HG03066 (cell line): ENCODE measurements at regions not wholly inside any gene's neighbourhood (a gene's known extent, or its start where the extent isn't known, plus 50 kb on each side); places are given as distances from the start of the nearest gene placed in this dataset.
"Not testable (repeated sequence)": the region's sequence is repeated elsewhere in the genome, so short reads cannot be mapped to it uniquely, and the experiment has no call there.

Source experiments
- ATAC-seq: cut with Tn5 transposase; IDR thresholded peaks from one replicate; pipeline ENCODE4 v1.9.1; 2021; ENCODE audit warnings: low read depth; ENCODE audit not compliant: unreplicated experiment

DNA sequence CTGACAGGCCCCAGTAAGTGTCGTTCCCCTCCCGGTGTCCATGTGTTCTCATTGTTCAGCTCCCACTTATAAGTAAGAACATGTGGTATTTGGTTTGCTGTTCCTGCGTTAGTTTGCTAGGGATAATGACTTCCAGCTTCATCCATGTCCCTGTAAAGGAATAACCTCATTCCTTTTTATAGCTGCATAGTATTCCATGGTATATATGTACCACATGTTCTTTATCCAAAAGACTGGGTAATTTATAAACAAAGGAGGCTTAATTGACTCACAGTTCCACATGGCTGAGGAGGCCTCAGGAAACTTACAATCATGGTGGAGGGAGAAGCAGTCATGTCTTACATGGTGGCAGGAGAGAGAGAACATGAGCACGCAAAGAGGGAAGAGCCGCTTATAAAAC lies 79.6 kb upstream of the CACUL1 start:
- not testable (repeated sequence) for ATAC-seq

DNA sequence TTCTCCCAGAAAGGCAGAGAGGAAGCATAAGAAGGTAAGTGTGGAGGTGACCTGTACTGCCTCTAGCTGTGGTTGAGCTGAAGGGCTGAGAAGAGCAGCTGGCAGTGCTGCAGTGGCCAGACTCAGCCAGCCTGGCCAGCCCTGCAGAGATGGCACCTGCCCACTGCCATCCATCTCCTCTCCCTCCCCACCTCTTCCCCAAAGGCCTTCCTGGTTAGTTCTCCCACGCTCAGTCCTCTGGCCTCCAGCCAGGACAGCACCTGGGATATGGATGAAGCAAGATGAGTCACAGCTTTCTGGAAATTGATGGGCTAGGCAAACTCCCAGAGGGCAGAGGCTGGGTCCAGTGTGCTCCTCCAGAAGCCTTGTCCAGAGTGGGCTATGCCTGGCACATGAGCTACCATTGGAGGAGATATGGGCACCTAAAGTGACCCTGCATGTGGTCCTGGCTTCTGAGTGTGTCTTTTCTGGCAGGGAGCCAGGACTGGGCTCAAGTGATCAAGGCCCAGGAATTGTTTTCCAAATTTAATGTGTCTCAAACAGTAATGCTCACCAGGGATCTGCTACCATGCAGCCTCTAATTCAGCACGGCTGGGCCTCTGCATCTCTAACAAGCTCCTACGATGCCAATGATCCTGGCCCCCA lies 81.0 kb upstream of the CACUL1 start:
- no peak for ATAC-seq

DNA sequence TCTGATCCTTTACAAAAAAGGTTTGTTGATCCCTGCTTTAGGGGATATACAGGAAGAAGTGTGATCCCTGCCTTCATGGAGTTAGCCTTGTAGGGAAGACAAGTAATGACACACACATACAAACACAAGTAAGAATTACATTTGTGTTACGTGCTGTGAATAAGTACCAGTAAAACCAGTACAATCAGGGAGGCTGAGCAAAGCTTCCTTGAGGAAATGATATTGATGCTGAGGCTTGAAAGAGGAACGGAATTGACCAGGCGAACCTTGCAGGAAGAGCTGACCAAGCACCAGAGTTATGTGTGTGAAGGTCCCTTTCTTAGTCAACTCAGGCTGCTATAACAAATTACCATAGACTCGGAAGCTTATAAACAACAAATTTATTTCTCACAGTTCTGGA lies 83.6 kb upstream of the CACUL1 start:
- ATAC-seq: no peak

DNA sequence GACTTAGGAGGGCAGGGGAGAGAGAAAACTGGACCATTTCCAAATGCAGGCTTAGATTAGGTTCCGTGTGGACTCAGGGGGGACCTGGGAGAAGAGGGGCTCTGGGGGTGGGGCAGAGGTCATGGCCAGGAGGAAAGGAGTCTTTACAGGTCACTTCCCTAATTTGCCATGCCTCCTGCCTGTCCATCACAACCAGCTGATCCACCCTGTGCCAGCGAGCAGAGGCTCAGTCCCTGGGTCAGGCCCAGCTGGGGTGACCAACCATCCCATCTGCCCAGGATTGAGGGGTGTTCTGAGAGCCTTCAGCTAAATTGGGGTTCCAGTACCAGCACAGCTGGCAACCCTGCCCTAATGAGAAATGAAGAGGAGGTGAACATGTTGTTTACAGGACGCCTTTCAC lies 84.6 kb upstream of the CACUL1 start:
- no peak for ATAC-seq

DNA sequence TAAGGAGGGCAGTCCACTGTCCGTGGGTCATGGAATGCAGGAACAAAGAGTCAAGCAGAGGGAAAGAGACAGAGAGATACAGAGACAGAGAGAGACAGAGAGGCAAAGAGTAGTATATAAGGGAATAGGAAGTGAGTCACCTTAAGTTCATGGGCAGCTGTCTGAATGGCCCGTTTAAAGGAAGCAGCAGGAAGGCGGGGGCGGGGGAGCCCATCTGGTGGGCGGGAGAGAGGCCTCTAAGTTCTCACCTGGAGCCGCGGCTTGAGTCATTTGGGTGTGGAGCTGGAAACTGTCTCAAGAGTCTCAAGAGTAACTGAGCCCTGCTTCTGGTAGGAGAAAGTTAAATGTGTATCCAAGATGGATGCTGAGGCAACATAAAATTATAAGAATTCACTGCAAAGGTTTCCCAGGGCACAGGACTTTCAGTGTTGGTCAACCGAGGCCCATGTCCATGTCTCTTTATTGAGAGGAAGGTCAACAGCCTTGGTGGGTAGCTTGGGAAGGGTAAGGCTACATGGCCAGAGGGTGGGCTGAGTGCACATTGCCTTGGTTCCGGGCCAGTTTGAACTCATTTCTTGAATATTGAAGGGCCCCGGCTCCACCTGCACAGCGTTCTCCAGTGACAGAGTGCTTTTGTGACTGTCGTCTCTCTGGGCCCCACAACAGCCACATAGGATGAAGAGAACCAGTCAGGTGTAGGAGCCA lies 85.5 kb upstream of the CACUL1 start:
- ATAC-seq: no peak

DNA sequence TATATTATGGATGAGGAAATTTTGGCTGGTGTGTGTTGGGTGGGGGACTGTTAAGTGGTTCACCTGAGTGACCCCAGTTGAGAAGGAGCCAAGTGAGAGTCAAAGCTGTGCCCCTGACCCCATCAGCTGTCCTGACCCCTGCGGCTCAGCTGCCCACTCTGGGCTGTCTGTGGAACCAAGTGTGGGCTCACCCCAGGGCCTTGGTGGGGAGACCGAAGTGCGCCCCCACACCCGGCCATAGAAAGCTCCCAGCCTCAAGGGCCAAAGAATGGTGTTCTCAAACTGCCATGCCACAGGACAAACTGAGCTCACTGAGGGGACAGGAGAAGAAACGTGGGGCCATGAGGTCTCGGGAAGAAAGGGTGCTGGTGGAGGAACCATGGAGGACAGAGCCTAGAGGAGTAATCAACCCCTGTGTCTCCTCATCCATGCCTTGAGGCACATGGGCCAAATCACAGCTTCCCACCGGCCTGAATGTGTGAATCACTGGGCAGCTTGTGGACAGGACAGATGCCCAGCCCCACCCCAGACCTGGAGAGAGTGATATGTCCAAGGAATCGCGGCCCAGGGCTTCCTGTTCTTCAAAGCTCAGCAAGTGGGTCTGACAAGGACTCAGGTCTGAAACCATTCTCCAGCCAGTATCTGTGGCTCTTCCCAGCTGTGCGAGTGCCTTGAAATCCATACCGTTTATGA lies 86.2 kb upstream of the CACUL1 start:
- ATAC-seq: no peak

DNA sequence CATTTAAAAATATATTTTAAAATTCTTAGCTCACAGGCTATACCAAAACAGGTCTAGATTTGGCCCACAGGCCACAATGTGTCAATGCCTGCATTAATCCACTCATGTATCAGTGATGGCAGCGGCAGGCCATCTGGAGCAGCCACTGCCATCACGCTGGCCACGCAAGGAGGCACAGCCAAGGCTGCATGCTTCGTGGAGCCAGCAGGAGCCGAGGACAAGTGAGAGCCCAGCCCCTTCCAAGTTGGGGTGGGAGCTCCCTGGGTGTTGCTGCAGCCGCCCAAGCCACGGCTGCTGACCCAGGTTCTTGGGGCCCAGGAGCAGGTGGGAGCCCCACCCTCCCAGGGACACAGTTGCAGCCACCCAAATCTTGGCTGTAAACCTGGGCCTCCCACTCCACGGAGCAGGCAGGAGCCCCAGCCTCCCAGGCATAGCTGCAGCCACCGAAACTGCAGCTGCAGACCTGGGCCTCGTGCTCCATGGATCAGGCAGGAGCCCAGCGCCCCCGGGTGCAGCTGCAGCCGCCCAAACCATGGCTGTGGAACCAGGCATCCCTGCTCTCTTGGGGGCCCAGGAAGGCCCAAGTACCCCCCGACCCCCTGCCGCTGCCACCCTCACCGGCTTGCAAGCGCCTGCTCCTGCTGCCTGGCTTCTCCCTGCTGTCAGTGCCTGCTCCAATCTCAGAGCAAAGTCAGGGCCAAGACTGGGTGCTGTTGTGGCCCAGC lies 87.3 kb upstream of the CACUL1 start:
- no peak for ATAC-seq

DNA sequence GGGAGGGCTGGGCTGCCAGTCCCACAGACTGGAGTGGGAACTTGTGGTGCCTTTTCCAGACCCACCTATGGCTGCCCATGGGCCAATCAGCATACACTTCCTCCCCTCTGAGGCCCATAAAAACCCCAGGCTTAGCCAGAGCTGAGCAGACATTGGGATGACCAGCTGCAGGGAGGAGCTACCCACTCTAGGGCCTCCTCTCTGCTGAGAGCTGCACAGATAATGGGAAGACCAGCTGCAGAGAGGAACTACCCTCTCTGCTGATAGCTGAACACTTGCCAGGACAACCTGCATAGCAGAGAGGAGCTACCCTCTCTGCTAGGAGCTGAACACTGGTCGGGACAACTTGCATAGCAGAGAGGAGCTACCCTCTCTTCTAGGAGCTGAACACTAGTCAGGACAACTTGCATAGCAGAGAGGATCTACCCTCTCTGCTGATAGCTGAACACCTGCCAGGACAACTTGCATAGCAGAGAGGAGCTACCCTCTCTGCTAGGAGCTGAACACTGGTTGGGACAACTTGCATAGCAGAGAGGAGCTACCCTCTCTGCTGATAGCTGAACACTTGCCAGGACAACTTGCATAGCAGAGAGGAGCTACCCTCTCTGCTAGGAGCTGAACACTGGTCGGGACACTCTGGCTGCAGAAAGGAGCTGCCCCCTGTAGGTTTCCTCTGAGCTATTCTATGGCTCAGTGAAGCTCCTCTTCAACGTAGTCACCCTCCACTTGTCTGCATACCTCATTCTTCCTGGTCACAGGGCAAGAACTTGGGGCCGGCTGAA lies 88.3 kb upstream of the CACUL1 start:
- no peak for ATAC-seq

DNA sequence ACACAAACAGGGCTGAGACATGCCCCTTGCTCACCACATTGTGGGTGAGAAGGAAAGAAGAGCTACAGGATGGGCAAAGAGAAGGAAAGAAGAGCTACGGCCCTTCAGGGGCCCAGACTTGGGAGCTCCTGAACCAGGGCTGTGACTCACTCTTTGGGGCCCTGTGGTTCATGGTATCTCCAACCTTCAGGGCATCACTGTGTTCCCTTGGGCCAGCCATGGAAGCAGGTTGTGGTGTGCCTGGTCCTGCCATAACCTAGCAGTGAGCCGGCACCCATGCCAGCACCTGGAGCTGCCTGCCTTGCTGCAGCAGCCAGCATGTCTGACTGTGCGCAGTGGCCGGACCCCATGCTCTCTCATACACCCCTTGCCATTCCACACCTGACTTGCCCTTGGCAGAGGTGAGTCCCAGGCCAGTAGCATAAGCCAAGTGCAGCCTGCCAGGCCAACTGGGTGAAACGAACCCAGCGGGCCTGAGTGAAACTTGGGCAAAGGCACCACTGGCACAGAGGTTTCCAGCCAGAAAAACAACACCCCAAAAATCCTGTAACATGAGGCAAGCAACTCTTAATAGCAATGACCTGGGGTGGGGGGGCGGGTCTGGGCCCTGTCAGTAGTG lies 89.0 kb upstream of the CACUL1 start:
- no peak for ATAC-seq

DNA sequence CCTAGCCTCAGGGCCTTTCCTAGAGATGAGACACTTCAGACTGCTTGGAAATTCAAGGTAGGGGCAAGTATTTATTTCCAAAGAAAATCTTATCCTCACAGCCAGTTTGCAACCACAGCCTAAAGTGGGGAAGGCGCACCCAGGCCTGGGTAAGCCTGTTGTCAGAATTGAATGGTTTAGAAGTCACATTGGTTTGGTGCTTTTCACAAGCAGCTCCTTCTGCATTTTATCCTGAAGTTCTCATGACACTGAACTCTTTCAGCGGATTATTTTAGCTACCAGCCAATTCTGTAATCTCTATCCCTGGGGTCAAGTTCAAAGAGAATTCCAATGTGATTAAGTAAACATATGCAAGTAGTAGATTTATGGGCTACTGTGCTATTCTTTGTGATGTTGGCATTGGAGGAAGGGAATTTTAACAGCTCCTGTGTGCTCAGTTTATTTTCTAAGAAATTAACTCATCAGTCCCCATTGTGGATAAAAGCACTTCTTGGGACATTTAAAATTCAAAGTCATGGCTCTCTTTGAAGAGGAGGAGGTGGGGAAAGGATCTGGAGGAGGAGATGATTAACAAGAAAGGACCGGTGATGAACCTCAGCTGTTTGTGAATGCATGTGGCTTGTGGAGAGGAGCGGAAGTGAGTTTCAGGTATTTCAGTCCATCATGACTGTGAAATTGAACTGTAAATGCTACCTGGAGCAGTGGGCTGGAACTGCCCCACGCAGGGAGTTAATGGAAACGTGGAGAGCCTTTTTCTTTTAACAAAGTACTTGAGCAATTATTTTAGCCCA lies 90.2 kb upstream of the CACUL1 start:
- ATAC-seq: no peak

DNA sequence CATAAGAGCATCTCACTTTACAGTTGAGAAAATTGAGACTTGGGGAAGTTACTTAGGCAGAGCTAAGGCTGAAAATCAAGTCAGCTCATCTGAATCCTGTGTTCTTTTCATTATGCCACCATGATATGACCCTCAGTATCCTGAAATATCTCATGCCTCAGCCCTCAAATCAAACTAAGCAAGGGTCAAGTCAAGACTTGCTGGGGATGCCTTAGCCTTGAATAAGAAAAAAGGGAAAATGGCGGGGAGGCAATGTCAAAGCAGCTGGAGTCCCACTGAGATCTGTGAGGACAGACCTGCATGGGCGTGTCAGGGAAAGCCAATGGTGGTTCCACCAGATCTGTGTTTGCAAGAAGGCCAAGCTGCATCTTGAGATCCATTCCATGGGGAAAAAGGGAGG lies 91.0 kb upstream of the CACUL1 start:
- no peak for ATAC-seq

DNA sequence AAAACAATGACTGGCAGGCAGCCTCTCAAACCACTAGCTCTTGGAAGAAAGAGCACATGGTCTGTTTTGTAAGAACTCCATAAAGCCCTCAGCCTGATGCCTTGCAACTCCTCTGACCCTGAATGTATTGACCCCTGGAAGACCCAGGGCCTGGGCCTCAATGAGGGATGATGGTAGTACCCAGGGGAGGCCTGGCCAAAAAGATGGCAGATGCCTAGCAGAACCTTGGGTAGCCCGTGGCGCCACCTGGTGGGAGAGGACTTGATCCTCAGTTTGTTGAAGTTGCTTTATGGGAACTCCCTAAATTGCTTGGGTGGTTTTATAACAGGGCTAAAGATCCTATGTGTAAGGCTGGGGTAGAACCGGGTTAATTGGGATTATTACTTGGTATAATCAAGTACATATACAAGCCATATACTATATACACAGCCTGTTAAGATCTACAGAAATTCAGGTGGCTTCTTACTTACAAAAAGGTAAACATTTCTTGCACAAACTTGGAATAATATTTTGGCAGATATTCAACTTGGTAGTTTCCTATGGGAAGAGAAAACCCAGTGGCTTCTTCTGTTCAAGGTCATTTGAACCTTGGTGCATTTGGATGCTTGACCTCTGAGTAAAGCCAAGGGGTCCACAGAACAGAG lies 95.8 kb upstream of the CACUL1 start:
- ATAC-seq: no peak

DNA sequence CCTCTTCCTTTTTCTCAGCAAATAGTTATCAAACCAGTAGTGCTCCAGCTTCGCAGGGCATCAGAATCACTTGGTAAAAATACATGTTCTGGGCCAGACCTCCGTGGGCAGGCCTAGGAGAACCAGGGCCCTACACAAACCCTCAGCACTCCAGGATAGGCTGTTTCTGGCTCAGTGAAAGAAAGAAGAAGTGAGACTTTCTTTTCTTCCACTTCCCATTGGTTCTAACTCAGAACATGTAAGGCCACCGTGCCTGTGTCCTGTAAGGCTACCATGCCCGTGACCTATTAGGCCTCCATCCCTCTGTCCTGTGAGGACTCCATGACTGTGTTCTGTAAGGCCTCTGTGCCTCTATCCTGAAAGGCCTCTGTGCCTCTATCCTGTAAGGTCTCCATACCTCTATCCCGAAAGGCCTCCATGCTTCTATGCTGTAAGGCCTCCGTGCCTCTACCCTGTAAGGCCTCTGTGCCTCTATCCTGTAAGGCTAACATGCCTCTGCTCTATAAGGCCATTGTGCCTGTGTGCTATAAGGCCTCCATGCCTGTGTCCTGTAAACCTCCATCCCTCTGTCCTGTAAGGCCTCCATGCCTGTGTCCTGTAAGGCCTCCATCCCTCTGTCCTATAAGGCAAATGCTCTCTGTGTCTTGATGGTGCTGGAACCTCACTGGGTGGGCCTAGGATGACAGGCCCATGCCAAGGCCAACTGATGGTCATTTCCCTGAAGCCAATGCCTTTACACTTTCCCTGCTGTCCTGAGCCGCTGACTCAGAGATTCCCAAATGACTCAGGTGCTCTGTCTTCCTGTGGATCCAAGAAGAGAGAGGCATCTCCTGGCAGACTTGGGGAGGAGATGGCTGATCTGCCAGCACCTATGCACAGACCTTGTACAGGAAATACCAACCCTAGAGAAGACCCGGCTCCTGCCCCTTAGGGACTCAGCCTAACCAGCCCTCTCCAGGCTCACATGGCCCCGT lies 96.6 kb upstream of the CACUL1 start:
- ATAC-seq: peak; percentile 62

DNA sequence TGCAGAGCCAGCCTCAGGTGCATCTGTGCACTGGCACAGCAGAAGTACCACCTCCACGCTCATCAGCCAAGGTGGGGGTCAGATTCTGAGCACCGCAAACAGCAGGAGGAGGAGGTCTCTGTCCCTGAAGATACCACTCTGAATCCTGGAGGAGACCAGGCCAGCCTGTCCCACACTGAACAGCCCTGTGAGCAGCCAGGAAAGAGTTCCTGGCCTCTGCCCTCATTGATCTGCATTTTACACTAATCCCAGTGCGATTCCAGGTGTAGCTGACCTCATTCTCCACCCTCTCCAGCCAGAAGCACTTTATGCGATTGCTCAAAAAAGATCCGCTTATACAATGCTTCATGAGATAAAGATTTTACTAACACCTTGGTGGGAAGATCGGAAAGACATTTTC lies 99.1 kb upstream of the CACUL1 start:
- no peak for ATAC-seq

DNA sequence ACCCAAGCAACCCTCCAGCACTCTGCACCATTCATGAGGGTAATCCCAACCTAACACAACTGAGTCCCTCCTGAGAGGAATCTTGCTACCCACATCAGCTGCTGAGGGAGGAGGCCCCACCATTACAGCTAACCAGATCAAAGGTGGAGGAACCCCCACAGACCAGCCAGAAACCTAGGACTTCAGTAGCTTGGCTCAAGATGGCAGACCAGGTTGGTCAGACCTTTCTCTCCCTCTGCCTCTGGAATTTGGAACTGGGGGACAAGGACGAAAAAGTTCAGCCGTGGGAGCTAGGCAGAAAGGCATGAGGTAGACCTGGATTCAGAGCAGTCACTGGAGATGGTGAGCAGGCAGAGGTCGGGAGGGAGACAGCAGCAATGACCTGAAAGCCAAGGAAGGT lies 101.3 kb upstream of the CACUL1 start:
- ATAC-seq: no peak

DNA sequence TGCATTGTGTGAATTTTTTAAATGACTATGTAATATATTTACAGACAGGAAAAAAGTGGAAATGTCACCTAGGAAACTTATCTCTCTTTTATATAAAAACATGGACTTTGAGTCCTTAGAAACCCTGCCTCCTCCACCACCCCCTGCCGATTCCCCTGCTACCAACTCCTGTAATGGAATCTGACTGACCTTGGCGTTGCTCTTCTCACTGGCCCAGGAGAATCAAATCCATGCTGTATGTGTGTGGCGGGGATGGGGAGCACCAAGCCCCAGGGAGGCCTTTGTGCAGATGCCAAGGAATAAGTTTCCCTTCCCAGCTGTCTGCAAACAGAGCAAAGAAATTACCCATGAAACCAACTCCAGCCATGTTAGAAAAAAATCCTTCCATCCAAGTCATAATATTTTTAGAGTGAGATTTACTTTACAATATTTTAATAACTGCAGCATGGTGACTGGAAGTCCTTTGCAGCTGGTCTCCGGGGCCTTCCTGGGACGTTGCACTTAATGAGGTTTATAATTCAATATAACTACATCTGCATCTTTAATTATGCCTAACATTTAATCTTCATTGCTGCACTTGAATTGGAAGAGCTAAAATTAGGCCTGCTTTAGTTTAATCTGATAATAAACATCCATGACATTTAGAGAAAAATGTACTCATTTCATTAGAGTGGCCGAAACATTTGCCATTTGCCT lies 111.4 kb upstream of the CACUL1 start:
- ATAC-seq: no peak

DNA sequence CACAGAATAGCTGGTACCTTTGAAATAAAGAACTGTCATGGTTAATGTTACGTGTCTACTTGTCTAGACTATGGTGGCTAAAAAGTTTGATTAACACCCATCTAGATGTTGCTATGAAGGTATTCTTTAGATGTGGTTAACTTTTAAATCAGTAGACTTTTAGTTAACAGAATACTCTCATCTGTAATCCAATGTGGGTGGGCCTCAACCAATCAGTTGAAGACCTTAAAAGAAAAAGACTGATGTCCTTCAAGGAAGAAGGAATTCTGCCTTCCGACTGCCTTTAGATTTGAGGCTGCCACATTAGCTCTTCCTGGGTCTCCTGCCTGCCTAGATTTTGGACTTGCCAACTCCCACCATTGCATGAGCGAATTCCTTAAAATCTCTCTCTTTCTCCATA lies 113.0 kb upstream of the CACUL1 start:
- no peak for ATAC-seq
